Activated CD4-positive, alpha-beta T cell treated with anti-CD3 and anti-CD28 coated beads, Interleukin-10, Interleukin-2, amounts not matched to agents 100 ng/mL and 50 ng/mL, durations not matched to agents 16 hours and 8 hours (primary cell): ENCODE measurements at regions not wholly inside any gene's neighbourhood (a gene's known extent, or its start where the extent isn't known, plus 50 kb on each side); places are given as distances from the start of the nearest gene placed in this dataset.
A peak's percentile ranks its signal among the peaks of the same experiment; 100 is the strongest.

Experiments used
- DNase-seq: peaks from one replicate; pipeline ENCODE4 v3.0.0-alpha.2; 2020

GRCh38 chr6:25070547-25071366, 135.0 kb upstream of the RIPOR2 start:
- peak; percentile 87 for DNase-seq

GRCh38 chr6:25078141-25078540, 142.4 kb upstream of the RIPOR2 start:
- DNase-seq = no peak

GRCh38 chr6:25083784-25084507, 148.2 kb upstream of the RIPOR2 start:
- DNase-seq = no peak

- no peak for DNase-seq
Measured at GRCh38 chr6:25084508-25084833, 148.7 kb upstream of the RIPOR2 start.

GRCh38 chr6:25085756-25086155, 150.0 kb upstream of the RIPOR2 start:
- no peak for DNase-seq

- no peak for DNase-seq
Measured at GRCh38 chr6:25086500-25087091, 150.8 kb upstream of the RIPOR2 start.

GRCh38 chr6:25088513-25088912, 152.8 kb upstream of the RIPOR2 start:
- no peak for DNase-seq

GRCh38 chr6:25089442-25089841, 153.7 kb upstream of the RIPOR2 start:
- no peak for DNase-seq

GRCh38 chr6:25094726-25095125, 159.0 kb upstream of the RIPOR2 start:
- no peak for DNase-seq

GRCh38 chr6:25100288-25100687, 164.5 kb upstream of the RIPOR2 start:
- no peak for DNase-seq

- DNase-seq = no peak
Measured at GRCh38 chr6:25103603-25104002, 167.8 kb upstream of the RIPOR2 start.

GRCh38 chr6:25105070-25105925, 169.5 kb upstream of the RIPOR2 start:
- no peak for DNase-seq

GRCh38 chr6:25107218-25107617, 171.5 kb upstream of the RIPOR2 start:
- no peak for DNase-seq

GRCh38 chr6:25111782-25112181, 167.4 kb upstream of the CARMIL1 start:
- no peak for DNase-seq

- DNase-seq = no peak
Measured at GRCh38 chr6:25112322-25112773, 166.8 kb upstream of the CARMIL1 start.

- DNase-seq = no peak
Measured at GRCh38 chr6:25113436-25113835, 165.7 kb upstream of the CARMIL1 start.

- peak; percentile 59 for DNase-seq
Measured at GRCh38 chr6:25118038-25118437, 161.1 kb upstream of the CARMIL1 start.

GRCh38 chr6:25121186-25121585, 158.0 kb upstream of the CARMIL1 start:
- DNase-seq = no peak

GRCh38 chr6:25122001-25122400, 157.2 kb upstream of the CARMIL1 start:
- DNase-seq = no peak

- no peak for DNase-seq
Measured at GRCh38 chr6:25122622-25123237, 156.4 kb upstream of the CARMIL1 start.

- DNase-seq = no peak
Measured at GRCh38 chr6:25124216-25124715, 154.9 kb upstream of the CARMIL1 start.

- DNase-seq = no peak
Measured at GRCh38 chr6:25125736-25126135, 153.4 kb upstream of the CARMIL1 start.
